MM.1S (cell line): ENCODE measurements at regions not wholly inside any gene's neighbourhood (a gene's known extent, or its start where the extent isn't known, plus 50 kb on each side); places are given as distances from the start of the nearest gene placed in this dataset.

Experiments
- DNase-seq: peaks from one replicate; pipeline ENCODE4 v3.0.0-alpha.2; 2015
- H2AFZ ChIP-seq: fragments of 300-600 bp; sonication (generic); 2 replicates; pipeline ENCODE4 v1.6.0; 2016; ENCODE audit warnings: antibody characterized with exemption, low read length
- H3F3A ChIP-seq: fragments of 300-600 bp; sonication (generic); 2 replicates; pipeline ENCODE4 v1.6.1; 2016; ENCODE audit warnings: mild to moderate bottlenecking, antibody characterized with exemption, low read length, moderate library complexity, mixed read lengths; ENCODE audit not compliant: insufficient read depth
- H3K27ac ChIP-seq: fragments of 300-600 bp; sonication (generic); 2 replicates; pipeline ENCODE4 v1.5.1; 2016; ENCODE audit warnings: mild to moderate bottlenecking, low read length
- H3K27me3 ChIP-seq: fragments of 300-600 bp; sonication (generic); replicated peaks from 2 replicates; pipeline ENCODE4 v1.6.0; 2016; ENCODE audit warnings: low read length; ENCODE audit not compliant: insufficient read depth
- H3K36me3 ChIP-seq: fragments of 300-600 bp; sonication (generic); replicated peaks from 2 replicates; pipeline ENCODE4 v1.6.1; 2016; ENCODE audit warnings: mild to moderate bottlenecking, low read length, mixed read lengths; ENCODE audit not compliant: insufficient read depth
- H3K4me1 ChIP-seq: fragments of 300-600 bp; sonication (generic); 2 replicates; pipeline ENCODE4 v1.6.1; 2016; ENCODE audit warnings: low read length, mixed read lengths
- H3K4me2 ChIP-seq: fragments of 300-600 bp; sonication (generic); 2 replicates; pipeline ENCODE4 v1.6.0; 2016; ENCODE audit warnings: low read depth, low read length
- H3K4me3 ChIP-seq: fragments of 300-600 bp; sonication (generic); 2 replicates; pipeline ENCODE4 v1.5.1; 2016; ENCODE audit warnings: low read length, mixed read lengths
- H3K79me2 ChIP-seq: fragments of 300-600 bp; sonication (generic); 2 replicates; pipeline ENCODE4 v1.6.1; 2016; ENCODE audit warnings: mixed run types, low read length, mixed read lengths
- H3K9ac ChIP-seq: fragments of 300-600 bp; sonication (generic); 2 replicates; pipeline ENCODE4 v1.6.1; 2016; ENCODE audit warnings: low read length, mixed read lengths
- H3K9me2 ChIP-seq: fragments of 300-600 bp; sonication (generic); replicated peaks from 2 replicates; pipeline ENCODE4 v1.6.1; 2016; ENCODE audit warnings: mild to moderate bottlenecking, low read length, mixed read lengths; ENCODE audit not compliant: insufficient read depth
- H3K9me3 ChIP-seq: fragments of 300-600 bp; sonication (generic); replicated peaks from 2 replicates; pipeline ENCODE4 v1.6.1; 2016; ENCODE audit warnings: mild to moderate bottlenecking, low read length, mixed read lengths; ENCODE audit not compliant: insufficient read depth
- H4K20me1 ChIP-seq: fragments of 300-600 bp; sonication (generic); 2 replicates; pipeline ENCODE4 v1.6.1; 2016; ENCODE audit warnings: mild to moderate bottlenecking, low read length, moderate library complexity, mixed read lengths; ENCODE audit not compliant: insufficient read depth
- CTCF ChIP-seq: fragments of 300-600 bp; sonication (generic); IDR thresholded peaks from 2 replicates; pipeline ENCODE4 v1.5.1; 2016; ENCODE audit warnings: antibody characterized with exemption, low read length, mixed read lengths
- EZH2 ChIP-seq: fragments of 300-600 bp; sonication (generic); optimal IDR thresholded peaks from 2 replicates; pipeline ENCODE3; 2017; ENCODE audit warnings: low read depth, mild to moderate bottlenecking, antibody characterized with exemption, low read length, mixed read lengths
- EZH2phosphoT487 ChIP-seq: fragments of 300-600 bp; sonication (generic); IDR thresholded peaks from 2 replicates; pipeline ENCODE4 v1.6.1; 2018; ENCODE audit warnings: antibody characterized with exemption, low read length

- Histone ChIP-seq H2AFZ (no peak overlapping the region), H4K20me1 (no peaks in the 10 kb centered on the region), H3K36me3 (no peaks in the 10 kb centered on the region), H3K79me2 (no peaks in the 10 kb centered on the region), H3K9me2 (no peaks in the 10 kb centered on the region), H3K27me3 (no peaks in the 10 kb centered on the region), H3K27ac (no peak overlapping the region), H3K4me3 (no peak overlapping the region), H3K9ac (no peak overlapping the region), H3K4me1 (peaks cover 10% of the 10 kb centered on the region; the same call in 1 of the 2 replicates), H3K4me2 (no peak overlapping the region), H3K9me3 (no peaks in the 10 kb centered on the region), H3F3A (no peaks in the 10 kb centered on the region)
- DNase-seq = no peak
- TF ChIP-seq EZH2phosphoT487 (no peak), EZH2 (no peak), CTCF (no peak)
Measured at GRCh38 chr11:45087086-45087899, 59.1 kb upstream of the PRDM11 start.

GRCh38 chr11:45087900-45088160 is 58.6 kb upstream of the PRDM11 start:
- H3K27ac ChIP-seq = no peak overlapping the region
- H3K4me1 ChIP-seq = peaks cover 8% of the 10 kb centered on the region; the same call in 1 of the 2 replicates
- H3F3A ChIP-seq = no peaks in the 10 kb centered on the region
- no peaks in the 10 kb centered on the region for H3K79me2 ChIP-seq
- H3K9ac ChIP-seq = no peak overlapping the region
- no peak for TF ChIP-seq EZH2phosphoT487
- TF ChIP-seq EZH2 = no peak
- no peak for TF ChIP-seq CTCF
- H3K4me3 ChIP-seq = no peak overlapping the region
- H3K27me3 ChIP-seq = no peaks in the 10 kb centered on the region
- DNase-seq = no peak
- H2AFZ ChIP-seq = no peak overlapping the region
- no peaks in the 10 kb centered on the region for H4K20me1 ChIP-seq
- no peaks in the 10 kb centered on the region for H3K9me2 ChIP-seq
- H3K4me2 ChIP-seq = no peak overlapping the region
- H3K9me3 ChIP-seq = no peaks in the 10 kb centered on the region
- no peaks in the 10 kb centered on the region for H3K36me3 ChIP-seq

DNA sequence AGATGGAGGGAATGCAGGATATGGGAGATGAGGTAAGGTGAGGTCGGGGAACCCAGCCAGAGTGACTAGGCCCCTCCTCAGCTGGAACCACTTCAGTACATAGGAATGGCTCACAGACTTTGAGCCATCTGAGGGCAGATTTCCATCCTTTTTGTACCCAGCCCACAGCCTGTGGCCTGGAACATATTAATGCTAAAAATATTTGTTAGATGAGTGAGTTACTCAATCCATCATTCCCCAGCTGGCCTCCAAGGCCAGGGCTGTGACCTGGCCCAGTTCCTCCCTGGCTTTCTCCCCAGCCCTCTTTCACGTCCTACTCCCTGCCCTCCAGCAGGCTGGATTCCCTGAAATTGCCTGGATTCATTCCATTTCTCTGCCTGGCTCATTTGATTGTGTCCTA is 57.2 kb upstream of the PRDM11 start:
- TF ChIP-seq EZH2 (no peak), EZH2phosphoT487 (no peak), CTCF (no peak)
- H3K4me1 ChIP-seq = no peaks in the 10 kb centered on the region
- no peaks in the 10 kb centered on the region for H3F3A ChIP-seq
- no peaks in the 10 kb centered on the region for H4K20me1 ChIP-seq
- no peak for DNase-seq
- H3K79me2 ChIP-seq = no peaks in the 10 kb centered on the region
- H3K4me3 ChIP-seq = no peak overlapping the region
- no peaks in the 10 kb centered on the region for H3K27me3 ChIP-seq
- H3K9me2 ChIP-seq = no peaks in the 10 kb centered on the region
- H3K36me3 ChIP-seq = no peaks in the 10 kb centered on the region
- no peak overlapping the region for H3K4me2 ChIP-seq
- no peak overlapping the region for H2AFZ ChIP-seq
- no peaks in the 10 kb centered on the region for H3K9me3 ChIP-seq
- no peak overlapping the region for H3K27ac ChIP-seq
- no peak overlapping the region for H3K9ac ChIP-seq
